ENCODE measurements at regions not wholly inside any gene's neighbourhood (a gene's known extent, or its start where the extent isn't known, plus 50 kb on each side); places are given as distances from the start of the nearest gene placed in this dataset.

- TF ChIP-seq CTCF (IDR thresholded peaks at IDR 0.05) (no peak), POLR2AphosphoS5 (IDR thresholded peaks at IDR 0.05) (no peak)
Measured at GRCh38 chr4:187598196-187598595, 397.4 kb upstream of the ZFP42 start.

Measured in gastroesophageal sphincter (tissue), 3 donors.